GDM1 (cell line): ENCODE measurements at regions not wholly inside any gene's neighbourhood (a gene's known extent, or its start where the extent isn't known, plus 50 kb on each side); places are given as distances from the start of the nearest gene placed in this dataset.
"Not testable (repeated sequence)": the region's sequence is repeated elsewhere in the genome, so short reads cannot be mapped to it uniquely, and the experiment has no call there.

Experiments used
- DNase-seq: peaks from one replicate; lab custom pipeline; 2025; lab: John Stamatoyannopoulos, UW

DNA sequence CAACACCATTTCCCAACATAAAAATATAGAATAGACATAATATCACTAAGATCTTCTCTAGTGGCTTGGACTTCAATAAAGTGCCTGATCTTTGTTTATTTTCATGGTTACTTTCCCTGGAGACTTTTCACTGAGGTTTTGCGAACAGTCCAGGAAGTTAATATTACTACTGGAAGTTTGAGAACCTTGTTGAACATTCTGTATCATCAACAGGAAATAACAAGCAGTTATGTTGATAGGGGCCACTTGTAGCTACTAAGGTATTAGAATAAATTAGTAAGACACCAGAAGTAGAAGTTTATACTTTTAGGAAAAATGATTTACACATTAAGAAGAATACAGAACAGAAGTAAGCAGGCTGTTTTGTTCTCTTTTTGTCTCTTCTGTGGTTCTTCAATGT lies 180.2 kb downstream of the TFAP2B start:
- DNase-seq: no peak

DNA sequence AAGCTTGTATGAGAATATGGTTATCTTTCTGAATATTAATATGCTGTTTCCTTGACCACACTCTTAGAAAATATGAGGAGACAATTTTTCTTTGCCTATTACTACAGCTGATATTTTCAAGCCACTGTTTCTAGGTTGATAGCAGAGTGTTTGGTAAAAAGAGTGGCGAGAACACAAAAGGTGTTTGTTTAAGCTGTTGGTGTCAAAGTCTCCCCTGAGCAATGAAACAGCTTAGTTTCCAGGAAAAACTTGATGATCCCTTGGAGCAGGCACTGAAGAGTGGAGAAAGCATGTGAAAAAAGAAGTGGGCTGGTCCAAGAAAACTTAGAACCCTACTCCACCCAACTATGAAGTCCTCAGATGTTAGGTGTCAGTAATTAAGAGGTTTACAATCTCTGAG lies 182.7 kb downstream of the TFAP2B start:
- DNase-seq: no peak

DNA sequence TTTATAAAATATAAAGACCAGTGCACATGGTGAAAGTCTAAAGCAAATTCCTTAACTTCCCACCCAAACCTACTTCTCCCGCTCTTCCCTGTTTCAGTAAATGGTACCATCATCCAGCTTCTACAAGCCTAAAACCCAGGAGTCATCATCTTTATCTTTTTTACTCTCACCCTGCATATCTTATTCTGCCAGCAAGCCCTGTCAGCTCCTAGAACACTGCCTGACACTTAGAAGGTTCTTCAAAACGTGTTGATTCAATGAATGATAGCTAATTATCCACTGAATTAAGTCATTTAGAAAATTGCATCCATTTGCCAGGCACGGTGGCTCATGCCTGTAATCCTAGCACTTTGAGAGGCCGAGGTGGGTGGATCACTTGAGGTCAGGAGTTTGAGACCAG lies 185.7 kb downstream of the TFAP2B start:
- no peak for DNase-seq

- DNase-seq: no peak
Observed at GRCh38 chr6:51005779-51006178, 187.1 kb downstream of the TFAP2B start.

DNA sequence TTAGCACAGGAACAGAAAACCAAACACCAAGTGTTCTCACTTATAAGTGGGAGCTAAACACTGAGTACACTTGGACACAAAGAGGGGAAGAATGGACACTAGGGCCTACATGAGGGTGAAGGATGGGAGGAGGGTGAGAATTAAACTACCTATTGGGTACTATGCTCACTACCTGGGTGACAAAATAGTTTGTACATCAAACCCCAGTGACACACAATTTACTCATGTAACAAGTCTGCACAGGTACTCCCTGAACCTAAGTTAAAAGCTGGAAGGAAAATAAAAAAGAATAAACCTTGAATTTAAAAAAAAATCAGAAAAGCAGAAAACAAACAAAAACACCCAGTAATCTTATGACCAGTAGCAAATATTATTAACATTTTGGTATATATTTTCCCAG lies 188.6 kb downstream of the TFAP2B start:
- DNase-seq: no peak

GRCh38 chr6:51008693-51009092 lies 190.0 kb downstream of the TFAP2B start:
- not testable (repeated sequence) for DNase-seq

DNA sequence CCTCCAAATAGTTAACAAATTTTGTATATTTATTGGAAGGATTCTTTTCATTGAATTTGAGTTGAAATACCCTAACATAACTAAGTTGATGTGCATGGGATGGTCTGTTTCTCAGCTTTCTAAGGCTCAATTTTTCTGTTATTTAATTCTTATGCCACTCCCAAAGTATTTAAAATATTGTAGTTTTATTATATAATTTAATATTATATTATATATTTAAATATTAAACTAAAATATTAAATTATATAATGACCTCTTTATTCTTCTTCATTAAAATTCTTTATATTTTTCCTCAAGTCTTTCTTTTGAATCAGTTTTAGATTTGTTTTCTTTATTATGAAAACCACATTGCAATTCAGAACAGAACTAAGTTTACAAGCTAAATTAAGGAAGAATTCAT lies 194.7 kb downstream of the TFAP2B start:
- no peak for DNase-seq

- no peak for DNase-seq
Observed at GRCh38 chr6:51015394-51015793, 196.7 kb downstream of the TFAP2B start.

- DNase-seq: no peak
Observed at GRCh38 chr6:51016489-51016888, 197.8 kb downstream of the TFAP2B start.

DNA sequence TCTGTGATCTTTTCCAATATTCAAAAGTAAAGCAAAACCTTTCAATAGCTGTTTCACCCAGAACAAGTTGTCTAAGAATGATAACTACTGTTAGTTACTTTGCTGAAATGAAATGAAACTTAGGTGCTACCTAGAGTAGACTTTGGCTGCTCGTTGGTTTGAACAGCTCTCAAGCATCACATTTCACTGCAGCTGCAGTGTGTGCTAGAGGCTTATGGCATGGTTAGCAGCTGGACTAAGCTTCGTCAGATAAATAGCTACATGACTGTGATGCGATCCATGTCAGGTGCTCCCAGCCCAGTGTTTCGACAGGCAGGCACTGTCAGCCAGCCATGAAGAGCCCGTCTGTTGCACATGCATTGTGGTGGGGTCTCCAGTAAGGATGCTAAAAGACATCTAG lies 201.1 kb downstream of the TFAP2B start:
- DNase-seq: no peak

- DNase-seq: no peak
Observed at GRCh38 chr6:51021171-51021570, 202.5 kb downstream of the TFAP2B start.

DNA sequence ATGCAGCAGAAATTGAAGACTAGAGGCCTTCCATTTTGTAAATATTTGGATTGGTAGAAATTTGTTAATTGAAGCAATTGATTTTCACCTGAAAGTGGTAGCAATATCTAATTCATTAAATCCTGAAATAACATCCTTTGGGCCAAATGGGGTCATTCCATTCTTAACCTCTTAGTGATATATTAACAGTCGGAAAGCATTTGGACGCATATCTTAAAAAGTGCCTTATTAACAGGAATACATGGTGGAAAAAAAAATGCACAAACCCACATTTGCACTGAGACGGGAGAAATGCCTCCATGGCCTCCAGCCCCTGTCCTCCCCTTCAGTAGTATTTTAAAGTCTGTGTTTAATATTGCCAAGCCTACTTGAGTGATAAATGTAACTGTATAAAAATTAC lies 205.5 kb downstream of the TFAP2B start:
- no peak for DNase-seq

GRCh38 chr6:51025082-51025777 lies 206.6 kb downstream of the TFAP2B start:
- DNase-seq: no peak

DNA sequence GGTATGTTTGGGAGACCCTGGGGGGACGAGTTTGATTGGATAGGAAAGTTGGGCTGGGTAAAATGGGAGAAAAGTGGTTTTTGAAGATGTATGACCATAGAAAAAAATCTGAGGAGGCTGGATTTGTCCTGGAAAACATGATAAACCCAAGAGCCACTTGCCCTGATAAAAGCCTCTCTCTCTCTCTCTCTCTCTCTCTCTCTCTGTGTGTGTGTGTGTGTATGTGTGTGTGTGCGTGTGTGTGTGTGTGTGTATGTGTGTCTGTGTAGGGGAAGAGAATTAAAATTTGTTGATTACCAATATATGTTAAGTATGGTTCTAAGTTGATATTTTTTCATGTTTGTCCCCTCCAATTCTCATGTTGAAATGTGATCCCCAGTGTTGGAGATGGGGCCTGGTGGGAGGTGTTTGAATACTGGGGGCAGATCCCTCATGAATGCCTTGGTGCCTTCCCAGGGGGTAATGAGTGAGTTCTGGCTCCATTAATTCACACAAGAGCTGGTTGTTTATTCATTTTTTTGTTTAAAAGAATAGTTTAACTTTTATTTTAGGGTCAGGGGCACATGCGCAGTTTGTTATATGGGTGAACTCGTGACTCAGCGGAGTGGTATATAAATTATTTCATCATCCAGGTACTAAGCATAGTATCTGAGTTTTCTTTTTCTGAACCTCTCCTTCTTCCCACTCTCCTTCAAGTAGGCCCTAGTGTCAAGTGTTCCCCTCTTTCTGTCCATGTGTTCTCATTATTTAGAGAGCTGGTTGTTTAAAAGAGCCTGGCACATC lies 208.8 kb downstream of the TFAP2B start:
- no peak for DNase-seq

DNA sequence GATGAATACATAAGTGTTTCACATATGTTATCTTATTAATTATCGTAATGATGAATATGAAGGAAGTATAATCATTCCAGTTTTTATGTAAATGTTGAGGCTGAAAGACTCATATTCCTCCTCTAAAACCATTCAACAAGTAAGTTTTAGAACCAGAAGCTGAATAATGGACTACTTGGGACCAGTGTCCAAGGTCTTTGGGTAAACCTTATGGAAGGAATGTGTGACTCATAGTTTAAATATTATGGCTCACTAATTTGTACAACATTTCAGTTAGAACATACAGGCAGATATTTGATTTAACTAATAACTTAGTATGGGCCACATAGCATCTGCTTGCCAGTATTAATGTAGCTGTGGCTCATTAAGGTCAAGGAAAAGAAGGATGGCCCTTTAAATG lies 209.6 kb downstream of the TFAP2B start:
- no peak for DNase-seq

- DNase-seq: no peak
Observed at GRCh38 chr6:51029561-51029960, 210.9 kb downstream of the TFAP2B start.

GRCh38 chr6:51045548-51045947 lies 226.9 kb downstream of the TFAP2B start:
- no peak for DNase-seq

DNA sequence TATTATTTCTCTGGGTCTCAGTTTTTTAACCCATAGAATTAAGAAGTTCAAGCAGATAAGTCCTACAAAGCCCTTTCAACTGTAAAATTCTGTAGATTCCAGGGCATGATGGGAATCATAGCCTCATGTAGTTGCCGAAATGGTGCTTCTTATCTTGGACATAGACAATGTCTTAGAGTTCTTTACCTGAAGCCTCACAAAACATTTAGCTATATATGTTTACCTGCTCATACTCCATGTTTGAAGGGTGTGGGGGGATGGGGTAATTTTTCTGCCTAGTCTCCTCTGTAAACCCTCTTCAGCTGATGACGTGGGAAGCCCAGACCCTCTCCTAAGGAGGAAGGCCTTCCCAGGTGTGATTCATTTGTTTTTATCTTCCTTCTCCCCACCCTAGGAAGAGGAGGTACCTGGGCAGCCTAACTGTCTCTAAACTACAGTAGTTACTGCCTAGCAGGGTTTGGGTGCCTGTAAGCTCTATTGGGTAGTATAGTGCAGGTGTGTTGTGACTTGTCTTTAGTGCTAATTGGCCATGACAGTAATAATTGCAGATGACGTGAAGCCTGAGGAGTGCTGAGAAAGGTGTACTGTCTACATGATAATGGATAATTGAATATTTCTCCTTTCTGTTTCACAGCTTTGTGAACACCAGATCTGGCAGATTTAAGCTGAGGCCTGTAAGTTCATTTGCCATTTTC lies 230.8 kb downstream of the TFAP2B start:
- no peak for DNase-seq

- peak; percentile 72 for DNase-seq
Observed at GRCh38 chr6:51049983-51050877, 231.6 kb downstream of the TFAP2B start.

GRCh38 chr6:51052716-51053115 lies 234.0 kb downstream of the TFAP2B start:
- DNase-seq: not testable (repeated sequence)

DNA sequence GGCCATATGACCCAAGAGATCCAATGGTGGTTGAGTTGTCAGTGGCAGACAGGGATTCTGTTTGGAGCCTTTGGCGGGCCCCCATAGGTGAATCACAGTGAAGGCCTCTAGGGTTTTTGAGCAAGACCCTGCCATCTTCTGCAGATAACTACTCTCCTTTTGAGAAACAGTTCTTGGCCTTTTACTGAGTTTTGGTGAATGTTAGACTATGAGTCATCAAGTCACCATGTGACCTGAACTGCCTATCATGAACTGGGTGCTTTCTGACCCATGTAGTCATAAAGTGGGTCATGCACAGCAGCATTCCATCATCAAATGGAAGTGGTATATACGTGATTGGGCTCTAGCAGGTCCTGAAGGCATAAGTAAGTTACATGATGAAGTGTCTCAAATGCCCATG lies 236.6 kb downstream of the TFAP2B start:
- DNase-seq: not testable (repeated sequence)

DNA sequence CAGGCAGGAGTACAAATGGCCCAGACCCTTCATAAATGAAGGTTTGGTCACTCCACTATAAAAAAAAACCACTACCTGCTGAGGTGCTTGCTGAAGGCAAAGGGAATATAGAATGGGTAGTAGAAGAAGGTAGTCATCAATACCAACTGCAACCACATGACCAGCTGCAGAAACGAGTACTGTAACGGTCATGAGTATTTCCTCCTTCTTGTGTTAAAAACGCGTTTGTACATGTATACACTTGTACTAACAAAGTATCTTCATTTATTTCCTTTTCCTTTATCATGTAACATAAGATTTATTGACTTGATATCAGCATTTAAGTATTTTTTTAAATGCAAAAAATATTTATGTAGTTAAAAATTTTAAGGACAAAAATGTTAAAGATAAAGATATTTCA lies 238.6 kb downstream of the TFAP2B start:
- no peak for DNase-seq
